ENCODE measurements at regions not wholly inside any gene's neighbourhood (a gene's known extent, or its start where the extent isn't known, plus 50 kb on each side); places are given as distances from the start of the nearest gene placed in this dataset.

DNA sequence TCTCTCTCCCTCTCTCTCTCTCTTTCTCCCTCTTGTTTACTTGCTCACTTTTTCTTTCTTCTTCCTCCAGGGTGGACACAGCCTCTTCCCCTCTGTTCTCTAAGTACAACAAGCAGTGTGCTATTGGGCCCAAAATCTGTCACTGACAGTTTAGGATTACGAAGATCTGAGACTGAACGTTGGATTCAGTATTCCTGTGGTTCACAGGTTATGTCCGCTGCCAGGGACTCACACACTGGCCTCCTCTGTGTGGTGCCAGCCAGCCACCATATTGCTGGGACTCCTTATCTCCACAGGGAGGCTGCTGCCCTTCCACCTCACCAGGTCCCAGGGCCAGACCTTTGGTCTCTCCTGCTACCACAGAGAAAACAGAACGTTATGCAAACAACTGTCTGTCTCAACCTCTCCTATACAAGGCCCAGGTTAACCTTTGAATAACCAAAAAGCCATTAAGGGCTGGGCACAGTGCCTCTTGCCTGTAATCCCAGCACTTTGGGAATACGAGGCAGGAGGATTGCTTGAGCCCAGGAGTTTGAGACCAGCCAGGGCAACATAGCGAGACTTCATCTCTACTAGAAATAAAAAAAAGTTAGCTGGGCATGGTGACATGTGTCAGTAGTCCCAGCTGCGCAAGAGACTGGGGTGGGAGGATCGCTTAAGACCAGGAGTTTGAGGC, 171.9 kb upstream of the RAB4A start:
- Histone ChIP-seq H3K9me3 (ENCODE audit: control insufficient read depth in 4 of 4, low read length in 3 of 4) (no peaks in the 10 kb centered on the region), H3K36me3 (ENCODE audit: control insufficient read depth in 4 of 4, insufficient read depth in 3 of 4, low read depth in 1 of 4, low read length in 3 of 4) (no peaks in the 10 kb centered on the region), H3K27ac (ENCODE audit: low read depth in 1 of 2, low read length in 2 of 2) (peak overlapping the region; percentile 62 to 69), H3K4me1 (ENCODE audit: control insufficient read depth in 4 of 4, insufficient read depth in 4 of 4, low read length in 3 of 4) (peaks cover 7 to 29% (median 28%) of the 10 kb centered on the region in 4 donors), H3K9ac (ENCODE audit: low read depth in 1 of 2, low read length in 2 of 2) (no peak overlapping the region), H3K27me3 (ENCODE audit: control insufficient read depth in 4 of 4, insufficient read depth in 4 of 4, low read length in 3 of 4) (no peaks in the 10 kb centered on the region), H3K4me3 (ENCODE audit: low read depth in 1 of 3, low read length in 3 of 3) (no peak overlapping the region)
- TF ChIP-seq YY1 (IDR thresholded peaks at IDR 0.05) (peak; percentile 97), EGR1 (IDR thresholded peaks at IDR 0.05; ENCODE audit: low read depth in 2 of 2) (peak in 1 of 2 donors; percentile 76), SP1 (IDR thresholded peaks at IDR 0.05) (peak; percentile 96), JUND (IDR thresholded peaks at IDR 0.05) (peak in 1 of 2 donors; percentile 91), HNF4A (conservative IDR thresholded peaks at IDR 0.05) (peak; percentile 88 to 96), NR2F2 (IDR thresholded peaks at IDR 0.05) (peak; percentile 77), ZBTB33 (IDR thresholded peaks at IDR 0.05) (peak; percentile 86), GABPA (IDR thresholded peaks at IDR 0.05 in 1 of 2, conservative IDR thresholded peaks at IDR 0.05 in 1 of 2) (no peak), MAX (IDR thresholded peaks at IDR 0.05) (peak; percentile 86), RAD21 (IDR thresholded peaks at IDR 0.05) (peak; percentile 73 to 81), FOXA2 (IDR thresholded peaks at IDR 0.05) (peak; percentile 85), HNF4G (IDR thresholded peaks at IDR 0.05) (peak; percentile 81), RXRA (IDR thresholded peaks at IDR 0.05) (peak; percentile 88 to 95), TAF1 (conservative IDR thresholded peaks at IDR 0.05) (no peak), FOXA1 (IDR thresholded peaks at IDR 0.05) (peak; percentile 72)
- TF ChIP-seq, protein P1, sequence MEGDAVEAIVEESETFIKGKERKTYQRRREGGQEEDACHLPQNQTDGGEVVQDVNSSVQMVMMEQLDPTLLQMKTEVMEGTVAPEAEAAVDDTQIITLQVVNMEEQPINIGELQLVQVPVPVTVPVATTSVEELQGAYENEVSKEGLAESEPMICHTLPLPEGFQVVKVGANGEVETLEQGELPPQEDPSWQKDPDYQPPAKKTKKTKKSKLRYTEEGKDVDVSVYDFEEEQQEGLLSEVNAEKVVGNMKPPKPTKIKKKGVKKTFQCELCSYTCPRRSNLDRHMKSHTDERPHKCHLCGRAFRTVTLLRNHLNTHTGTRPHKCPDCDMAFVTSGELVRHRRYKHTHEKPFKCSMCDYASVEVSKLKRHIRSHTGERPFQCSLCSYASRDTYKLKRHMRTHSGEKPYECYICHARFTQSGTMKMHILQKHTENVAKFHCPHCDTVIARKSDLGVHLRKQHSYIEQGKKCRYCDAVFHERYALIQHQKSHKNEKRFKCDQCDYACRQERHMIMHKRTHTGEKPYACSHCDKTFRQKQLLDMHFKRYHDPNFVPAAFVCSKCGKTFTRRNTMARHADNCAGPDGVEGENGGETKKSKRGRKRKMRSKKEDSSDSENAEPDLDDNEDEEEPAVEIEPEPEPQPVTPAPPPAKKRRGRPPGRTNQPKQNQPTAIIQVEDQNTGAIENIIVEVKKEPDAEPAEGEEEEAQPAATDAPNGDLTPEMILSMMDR (IDR thresholded peaks at IDR 0.05; ENCODE audit: low read depth, low read length, missing input control), result no peak
- TF ChIP-seq, protein P2, sequence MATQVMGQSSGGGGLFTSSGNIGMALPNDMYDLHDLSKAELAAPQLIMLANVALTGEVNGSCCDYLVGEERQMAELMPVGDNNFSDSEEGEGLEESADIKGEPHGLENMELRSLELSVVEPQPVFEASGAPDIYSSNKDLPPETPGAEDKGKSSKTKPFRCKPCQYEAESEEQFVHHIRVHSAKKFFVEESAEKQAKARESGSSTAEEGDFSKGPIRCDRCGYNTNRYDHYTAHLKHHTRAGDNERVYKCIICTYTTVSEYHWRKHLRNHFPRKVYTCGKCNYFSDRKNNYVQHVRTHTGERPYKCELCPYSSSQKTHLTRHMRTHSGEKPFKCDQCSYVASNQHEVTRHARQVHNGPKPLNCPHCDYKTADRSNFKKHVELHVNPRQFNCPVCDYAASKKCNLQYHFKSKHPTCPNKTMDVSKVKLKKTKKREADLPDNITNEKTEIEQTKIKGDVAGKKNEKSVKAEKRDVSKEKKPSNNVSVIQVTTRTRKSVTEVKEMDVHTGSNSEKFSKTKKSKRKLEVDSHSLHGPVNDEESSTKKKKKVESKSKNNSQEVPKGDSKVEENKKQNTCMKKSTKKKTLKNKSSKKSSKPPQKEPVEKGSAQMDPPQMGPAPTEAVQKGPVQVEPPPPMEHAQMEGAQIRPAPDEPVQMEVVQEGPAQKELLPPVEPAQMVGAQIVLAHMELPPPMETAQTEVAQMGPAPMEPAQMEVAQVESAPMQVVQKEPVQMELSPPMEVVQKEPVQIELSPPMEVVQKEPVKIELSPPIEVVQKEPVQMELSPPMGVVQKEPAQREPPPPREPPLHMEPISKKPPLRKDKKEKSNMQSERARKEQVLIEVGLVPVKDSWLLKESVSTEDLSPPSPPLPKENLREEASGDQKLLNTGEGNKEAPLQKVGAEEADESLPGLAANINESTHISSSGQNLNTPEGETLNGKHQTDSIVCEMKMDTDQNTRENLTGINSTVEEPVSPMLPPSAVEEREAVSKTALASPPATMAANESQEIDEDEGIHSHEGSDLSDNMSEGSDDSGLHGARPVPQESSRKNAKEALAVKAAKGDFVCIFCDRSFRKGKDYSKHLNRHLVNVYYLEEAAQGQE (IDR thresholded peaks at IDR 0.05), result peak; percentile 74
- TF ChIP-seq, protein P3, sequence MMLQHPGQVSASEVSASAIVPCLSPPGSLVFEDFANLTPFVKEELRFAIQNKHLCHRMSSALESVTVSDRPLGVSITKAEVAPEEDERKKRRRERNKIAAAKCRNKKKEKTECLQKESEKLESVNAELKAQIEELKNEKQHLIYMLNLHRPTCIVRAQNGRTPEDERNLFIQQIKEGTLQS (IDR thresholded peaks at IDR 0.05), result peak; percentile 50
- no peak for DNase-seq (ENCODE audit: low spot score)
- WGBS, result 48% methylated on average over 8 of the region's 8 CpGs

Data from liver (tissue), 8 donors.